ENCODE measurements at regions not wholly inside any gene's neighbourhood (a gene's known extent, or its start where the extent isn't known, plus 50 kb on each side); places are given as distances from the start of the nearest gene placed in this dataset.

DNA sequence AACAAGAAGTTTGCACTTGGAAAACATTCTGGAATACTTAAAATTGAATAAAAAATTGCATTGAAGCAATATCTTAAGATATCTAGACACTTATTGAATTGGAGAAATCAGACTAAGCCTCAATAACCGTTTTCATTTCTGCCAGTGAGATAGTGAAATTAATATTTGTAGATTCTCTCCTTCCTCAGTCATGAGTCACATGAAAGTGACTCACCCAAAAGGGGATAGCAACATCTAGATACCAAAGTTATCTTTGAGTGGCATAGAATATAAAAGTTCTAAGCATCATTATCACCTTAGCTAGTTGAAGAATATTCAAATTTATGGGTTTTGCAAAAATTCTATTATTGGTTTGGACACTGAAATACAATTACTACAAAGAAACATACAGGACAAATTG lies 614.8 kb upstream of the ZNF717 start:
- H3K27me3 ChIP-seq (ENCODE audit: insufficient read depth, low read length), result no peaks in the 10 kb centered on the region
- peak overlapping the region; percentile 35 for H3K27ac ChIP-seq (ENCODE audit: low read depth, low read length)
- no peaks in the 10 kb centered on the region for H3K79me2 ChIP-seq (ENCODE audit: control insufficient read depth, insufficient read depth, low read length, unreplicated experiment)
- H3K36me3 ChIP-seq (ENCODE audit: insufficient read depth, low read length), result no peaks in the 10 kb centered on the region
- H3K4me3 ChIP-seq (ENCODE audit: low read depth, low read length), result peak overlapping the region; percentile 24; the same call in 1 of the 2 replicates
- no peak overlapping the region for H2AFZ ChIP-seq (ENCODE audit: low read length, unreplicated experiment)
- H3K4me1 ChIP-seq (ENCODE audit: control insufficient read depth, insufficient read depth, low read length, unreplicated experiment), result peaks cover 30% of the 10 kb centered on the region

DNA sequence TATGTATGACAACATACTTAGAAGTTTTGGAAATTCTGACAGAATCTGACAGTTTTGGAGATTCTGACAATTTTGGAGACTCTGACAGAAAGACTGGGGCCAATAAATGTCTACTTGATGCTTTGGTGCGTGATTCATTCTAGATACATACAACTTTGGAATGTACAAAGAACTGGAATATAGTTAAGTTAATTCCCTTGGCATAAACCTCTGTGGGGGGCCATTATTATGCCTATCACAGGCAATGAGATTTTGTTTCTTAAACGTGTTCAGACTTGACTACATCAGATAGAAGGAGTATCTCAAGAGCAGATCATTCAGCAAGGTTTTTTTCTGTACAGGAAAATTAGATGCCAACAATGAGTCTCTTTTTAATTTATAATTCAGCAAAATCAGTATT lies 617.6 kb upstream of the ZNF717 start:
- no peaks in the 10 kb centered on the region for H3K36me3 ChIP-seq (ENCODE audit: insufficient read depth, low read length)
- no peak overlapping the region for H2AFZ ChIP-seq (ENCODE audit: low read length, unreplicated experiment)
- peak overlapping the region; percentile 68; the same call in 1 of the 2 replicates for H3K27ac ChIP-seq (ENCODE audit: low read depth, low read length)
- peaks cover 44% of the 10 kb centered on the region for H3K4me1 ChIP-seq (ENCODE audit: control insufficient read depth, insufficient read depth, low read length, unreplicated experiment)
- H3K27me3 ChIP-seq (ENCODE audit: insufficient read depth, low read length), result no peaks in the 10 kb centered on the region
- no peak overlapping the region for H3K4me3 ChIP-seq (ENCODE audit: low read depth, low read length)
- no peaks in the 10 kb centered on the region for H3K79me2 ChIP-seq (ENCODE audit: control insufficient read depth, insufficient read depth, low read length, unreplicated experiment)

DNA sequence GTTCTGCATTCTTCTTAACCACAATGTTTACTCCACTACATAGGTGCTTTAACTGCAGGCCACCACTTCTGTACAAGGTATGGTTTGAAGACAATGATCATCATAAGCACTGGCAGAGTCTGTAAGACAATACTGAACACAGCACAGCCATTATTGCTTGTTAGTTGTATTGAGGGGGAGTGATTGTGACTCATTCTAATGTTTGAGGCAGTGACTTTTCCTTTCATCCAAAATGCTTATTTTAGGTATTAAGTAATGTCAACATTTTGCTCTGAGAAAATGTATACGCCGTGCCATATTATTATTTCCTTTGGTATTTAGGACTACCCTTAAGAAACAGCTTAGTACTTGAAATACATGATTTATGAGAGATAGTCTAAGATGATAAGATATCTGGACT lies 618.2 kb upstream of the ZNF717 start:
- no peaks in the 10 kb centered on the region for H3K27me3 ChIP-seq (ENCODE audit: insufficient read depth, low read length)
- no peaks in the 10 kb centered on the region for H3K79me2 ChIP-seq (ENCODE audit: control insufficient read depth, insufficient read depth, low read length, unreplicated experiment)
- peak overlapping the region; percentile 68 for H3K27ac ChIP-seq (ENCODE audit: low read depth, low read length)
- H2AFZ ChIP-seq (ENCODE audit: low read length, unreplicated experiment), result no peak overlapping the region
- peak overlapping the region; percentile 24; the same call in 1 of the 2 replicates for H3K4me3 ChIP-seq (ENCODE audit: low read depth, low read length)
- peaks cover 44% of the 10 kb centered on the region for H3K4me1 ChIP-seq (ENCODE audit: control insufficient read depth, insufficient read depth, low read length, unreplicated experiment)
- H3K36me3 ChIP-seq (ENCODE audit: insufficient read depth, low read length), result no peaks in the 10 kb centered on the region

GRCh38 chr3:76405196-76405595 lies 619.8 kb upstream of the ZNF717 start:
- peaks cover 38% of the 10 kb centered on the region for H3K4me1 ChIP-seq (ENCODE audit: control insufficient read depth, insufficient read depth, low read length, unreplicated experiment)
- no peaks in the 10 kb centered on the region for H3K36me3 ChIP-seq (ENCODE audit: insufficient read depth, low read length)
- H3K79me2 ChIP-seq (ENCODE audit: control insufficient read depth, insufficient read depth, low read length, unreplicated experiment), result no peaks in the 10 kb centered on the region

GRCh38 chr3:76410762-76411281 lies 625.5 kb upstream of the ZNF717 start:
- no peaks in the 10 kb centered on the region for H3K79me2 ChIP-seq (ENCODE audit: control insufficient read depth, insufficient read depth, low read length, unreplicated experiment)
- H2AFZ ChIP-seq (ENCODE audit: low read length, unreplicated experiment), result no peak overlapping the region
- no peaks in the 10 kb centered on the region for H3K27me3 ChIP-seq (ENCODE audit: insufficient read depth, low read length)
- no peak overlapping the region for H3K4me3 ChIP-seq (ENCODE audit: low read depth, low read length)
- H3K36me3 ChIP-seq (ENCODE audit: insufficient read depth, low read length), result no peaks in the 10 kb centered on the region
- no peak overlapping the region for H3K27ac ChIP-seq (ENCODE audit: low read depth, low read length)
- peaks cover 9% of the 10 kb centered on the region for H3K4me1 ChIP-seq (ENCODE audit: control insufficient read depth, insufficient read depth, low read length, unreplicated experiment)

More at GRCh38 chr3:76405196-76405595, 619.8 kb upstream of the ZNF717 start:
- H3K27me3 ChIP-seq (ENCODE audit: insufficient read depth, low read length), result no peaks in the 10 kb centered on the region
- H3K27ac ChIP-seq (ENCODE audit: low read depth, low read length), result peak overlapping the region; percentile 68
- H3K4me3 ChIP-seq (ENCODE audit: low read depth, low read length), result peak overlapping the region; percentile 29; the same call in 1 of the 2 replicates
- no peak overlapping the region for H2AFZ ChIP-seq (ENCODE audit: low read length, unreplicated experiment)

GRCh38 chr3:76415384-76415783 lies 624.5 kb upstream of the ROBO2 start:
- Histone ChIP-seq H3K4me1 (ENCODE audit: control insufficient read depth, insufficient read depth, low read length, unreplicated experiment) (no peaks in the 10 kb centered on the region), H3K4me3 (ENCODE audit: low read depth, low read length) (no peak overlapping the region), H2AFZ (ENCODE audit: low read length, unreplicated experiment) (no peak overlapping the region)

GRCh38 chr3:76429581-76430177 lies 610.2 kb upstream of the ROBO2 start:
- Histone ChIP-seq H3K27me3 (ENCODE audit: insufficient read depth, low read length) (no peaks in the 10 kb centered on the region), H3K4me1 (ENCODE audit: control insufficient read depth, insufficient read depth, low read length, unreplicated experiment) (no peaks in the 10 kb centered on the region), H3K27ac (ENCODE audit: low read depth, low read length) (no peak overlapping the region), H3K79me2 (ENCODE audit: control insufficient read depth, insufficient read depth, low read length, unreplicated experiment) (no peaks in the 10 kb centered on the region), H2AFZ (ENCODE audit: low read length, unreplicated experiment) (no peak overlapping the region), H3K4me3 (ENCODE audit: low read depth, low read length) (no peak overlapping the region), H3K36me3 (ENCODE audit: insufficient read depth, low read length) (no peaks in the 10 kb centered on the region)

More at GRCh38 chr3:76415384-76415783, 624.5 kb upstream of the ROBO2 start:
- no peaks in the 10 kb centered on the region for H3K36me3 ChIP-seq (ENCODE audit: insufficient read depth, low read length)
- H3K27ac ChIP-seq (ENCODE audit: low read depth, low read length), result no peak overlapping the region
- H3K27me3 ChIP-seq (ENCODE audit: insufficient read depth, low read length), result no peaks in the 10 kb centered on the region
- H3K79me2 ChIP-seq (ENCODE audit: control insufficient read depth, insufficient read depth, low read length, unreplicated experiment), result no peaks in the 10 kb centered on the region

- H3K79me2 ChIP-seq (ENCODE audit: control insufficient read depth, insufficient read depth, low read length, unreplicated experiment), result no peaks in the 10 kb centered on the region
- H3K27me3 ChIP-seq (ENCODE audit: insufficient read depth, low read length), result no peaks in the 10 kb centered on the region
- H2AFZ ChIP-seq (ENCODE audit: low read length, unreplicated experiment), result no peak overlapping the region
- no peak overlapping the region for H3K4me3 ChIP-seq (ENCODE audit: low read depth, low read length)
- H3K36me3 ChIP-seq (ENCODE audit: insufficient read depth, low read length), result no peaks in the 10 kb centered on the region
- H3K4me1 ChIP-seq (ENCODE audit: control insufficient read depth, insufficient read depth, low read length, unreplicated experiment), result peaks cover 10% of the 10 kb centered on the region
- no peak overlapping the region for H3K27ac ChIP-seq (ENCODE audit: low read depth, low read length)
Observed at GRCh38 chr3:76432396-76432795, 607.5 kb upstream of the ROBO2 start.

DNA sequence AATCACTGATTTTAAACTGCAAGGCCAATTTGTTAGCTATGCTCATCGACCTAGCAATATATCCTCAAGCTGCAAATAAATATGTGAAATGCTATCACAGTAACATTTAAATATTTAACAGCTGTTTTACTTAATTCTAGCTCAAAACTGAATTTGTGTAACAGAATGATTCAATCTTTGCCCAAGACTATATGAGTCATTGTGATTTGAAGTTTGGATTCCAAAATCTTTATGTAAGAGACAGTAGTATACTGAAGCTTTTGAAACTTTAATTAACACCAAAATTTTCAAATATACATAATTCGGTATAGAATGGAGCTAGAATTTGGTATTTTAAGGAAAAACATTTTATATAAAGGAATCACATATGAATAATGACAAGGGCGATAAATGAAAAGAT lies 603.0 kb upstream of the ROBO2 start:
- no peaks in the 10 kb centered on the region for H3K79me2 ChIP-seq (ENCODE audit: control insufficient read depth, insufficient read depth, low read length, unreplicated experiment)
- no peaks in the 10 kb centered on the region for H3K27me3 ChIP-seq (ENCODE audit: insufficient read depth, low read length)
- no peaks in the 10 kb centered on the region for H3K36me3 ChIP-seq (ENCODE audit: insufficient read depth, low read length)
- no peak overlapping the region for H3K4me3 ChIP-seq (ENCODE audit: low read depth, low read length)
- peak overlapping the region; percentile 15; the same call in 1 of the 2 replicates for H3K27ac ChIP-seq (ENCODE audit: low read depth, low read length)
- H3K4me1 ChIP-seq (ENCODE audit: control insufficient read depth, insufficient read depth, low read length, unreplicated experiment), result peaks cover 29% of the 10 kb centered on the region
- H2AFZ ChIP-seq (ENCODE audit: low read length, unreplicated experiment), result no peak overlapping the region

DNA sequence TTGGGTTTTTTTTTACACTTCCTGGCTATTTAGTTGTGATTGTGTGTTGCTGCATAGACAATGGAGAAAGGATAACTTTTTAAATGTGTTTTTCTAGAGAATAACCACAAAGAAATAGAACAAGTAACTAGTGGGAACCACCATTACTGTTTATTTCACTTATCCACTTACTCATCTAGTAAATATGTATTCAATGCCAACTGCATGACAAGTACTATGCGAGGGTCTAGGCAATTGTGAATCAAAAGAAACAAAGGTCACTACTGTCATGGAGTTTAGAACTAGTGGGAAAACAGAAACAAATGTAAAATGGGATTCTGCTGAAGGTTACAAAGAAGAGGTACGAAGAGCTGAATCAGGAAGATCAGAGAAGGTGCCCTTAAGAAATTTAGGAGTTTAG lies 600.9 kb upstream of the ROBO2 start:
- peaks cover 29% of the 10 kb centered on the region for H3K4me1 ChIP-seq (ENCODE audit: control insufficient read depth, insufficient read depth, low read length, unreplicated experiment)
- no peaks in the 10 kb centered on the region for H3K79me2 ChIP-seq (ENCODE audit: control insufficient read depth, insufficient read depth, low read length, unreplicated experiment)
- H2AFZ ChIP-seq (ENCODE audit: low read length, unreplicated experiment), result no peak overlapping the region
- H3K27ac ChIP-seq (ENCODE audit: low read depth, low read length), result peak overlapping the region; percentile 59
- H3K36me3 ChIP-seq (ENCODE audit: insufficient read depth, low read length), result no peaks in the 10 kb centered on the region
- H3K27me3 ChIP-seq (ENCODE audit: insufficient read depth, low read length), result no peaks in the 10 kb centered on the region
- H3K4me3 ChIP-seq (ENCODE audit: low read depth, low read length), result peak overlapping the region; percentile 49; the same call in 1 of the 2 replicates

DNA sequence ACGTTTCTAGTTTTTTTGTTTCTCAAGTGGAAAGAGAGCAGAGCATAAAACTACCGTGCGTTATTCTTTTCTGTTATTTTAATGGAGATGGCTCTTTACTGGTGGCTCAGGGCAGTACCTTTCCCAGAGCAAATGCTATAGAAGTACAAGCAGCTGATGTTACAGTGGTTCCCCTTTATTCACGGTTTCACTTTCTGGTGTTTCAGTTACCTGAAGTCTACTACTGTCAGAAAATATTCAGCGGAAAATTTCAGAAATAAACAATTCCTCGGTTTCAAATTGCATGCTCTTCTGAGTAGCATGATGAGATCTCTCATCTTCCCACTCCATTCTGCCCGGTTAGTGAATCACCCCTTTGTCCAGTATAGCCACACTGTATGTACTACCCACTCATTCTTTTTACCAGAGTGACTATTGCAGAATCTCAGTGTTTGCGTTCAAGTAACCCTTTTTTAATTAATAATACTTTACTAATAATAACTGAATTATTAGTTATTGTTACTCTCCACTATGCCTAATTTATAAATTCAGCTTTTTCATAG lies 597.5 kb upstream of the ROBO2 start:
- Histone ChIP-seq H3K27ac (ENCODE audit: low read depth, low read length) (no peak overlapping the region), H3K79me2 (ENCODE audit: control insufficient read depth, insufficient read depth, low read length, unreplicated experiment) (no peaks in the 10 kb centered on the region), H2AFZ (ENCODE audit: low read length, unreplicated experiment) (no peak overlapping the region), H3K27me3 (ENCODE audit: insufficient read depth, low read length) (no peaks in the 10 kb centered on the region), H3K4me1 (ENCODE audit: control insufficient read depth, insufficient read depth, low read length, unreplicated experiment) (peaks cover 18% of the 10 kb centered on the region), H3K4me3 (ENCODE audit: low read depth, low read length) (no peak overlapping the region), H3K36me3 (ENCODE audit: insufficient read depth, low read length) (no peaks in the 10 kb centered on the region)

All from ACC112 (cell line).